KMS-11 (cell line): ENCODE measurements at regions not wholly inside any gene's neighbourhood (a gene's known extent, or its start where the extent isn't known, plus 50 kb on each side); places are given as distances from the start of the nearest gene placed in this dataset.

Source experiments
- H2AFZ ChIP-seq: fragments of 200-600 bp; sonication (generic); 2 replicates; pipeline ENCODE4 v1.6.1; 2016; ENCODE audit warnings: antibody characterized with exemption, mixed run types, low read depth
- H3K27ac ChIP-seq: fragments of 200-600 bp; sonication (generic); 2 replicates; pipeline ENCODE4 v1.6.1; 2016; ENCODE audit warnings: mild to moderate bottlenecking, mixed run types
- H3K27me3 ChIP-seq: fragments of 200-600 bp; sonication (generic); 2 replicates; pipeline ENCODE4 v1.6.1; 2017; ENCODE audit warnings: mild to moderate bottlenecking, low read depth, mixed run types, moderate library complexity; ENCODE audit not compliant: insufficient read depth
- H3K36me3 ChIP-seq: fragments of 200-600 bp; sonication (generic); 2 replicates; pipeline ENCODE4 v1.6.1; 2017; ENCODE audit warnings: mild to moderate bottlenecking, mixed run types; ENCODE audit not compliant: insufficient read depth
- H3K4me1 ChIP-seq: fragments of 200-600 bp; sonication (generic); 2 replicates; pipeline ENCODE4 v1.6.1; 2016; ENCODE audit warnings: mild to moderate bottlenecking, low read depth, mixed run types; ENCODE audit not compliant: poor library complexity, severe bottlenecking
- H3K4me2 ChIP-seq: fragments of 200-600 bp; sonication (generic); 2 replicates; pipeline ENCODE4 v1.7.0; 2016; ENCODE audit warnings: mild to moderate bottlenecking, mixed run types
- H3K4me3 ChIP-seq: fragments of 200-600 bp; sonication (generic); IDR thresholded peaks from 2 replicates; pipeline ENCODE4 v1.6.1; 2017; ENCODE audit warnings: low read depth, low read length, mixed read lengths; ENCODE audit not compliant: insufficient read depth
- H3K79me2 ChIP-seq: fragments of 200-600 bp; sonication (generic); 2 replicates; pipeline ENCODE4 v1.6.1; 2016; ENCODE audit warnings: low read depth, mixed run types; ENCODE audit not compliant: insufficient read depth
- H3K9ac ChIP-seq: fragments of 200-600 bp; sonication (generic); 2 replicates; pipeline ENCODE4 v1.6.1; 2016; ENCODE audit warnings: mild to moderate bottlenecking, mixed run types
- H4K20me1 ChIP-seq: fragments of 200-600 bp; sonication (generic); 2 replicates; pipeline ENCODE4 v1.6.1; 2016; ENCODE audit warnings: mild to moderate bottlenecking, mixed run types; ENCODE audit not compliant: insufficient read depth
- CTCF ChIP-seq: fragments of 200-600 bp; sonication (generic); conservative IDR thresholded peaks from 2 replicates; pipeline ENCODE4 v1.6.1; 2017; ENCODE audit warnings: low read depth, mild to moderate bottlenecking, antibody characterized with exemption, low read length, moderate library complexity, mixed read lengths

- no peak overlapping the region for H3K4me2 ChIP-seq
- H3K4me1 ChIP-seq: peaks cover 21% of the 10 kb centered on the region
- no peaks in the 10 kb centered on the region for H3K79me2 ChIP-seq
- no peak overlapping the region for H3K4me3 ChIP-seq
- H4K20me1 ChIP-seq: no peaks in the 10 kb centered on the region
- no peaks in the 10 kb centered on the region for H3K36me3 ChIP-seq
- H3K27ac ChIP-seq: no peak overlapping the region
- TF ChIP-seq CTCF: no peak
- H2AFZ ChIP-seq: no peak overlapping the region
- no peaks in the 10 kb centered on the region for H3K27me3 ChIP-seq
- no peak overlapping the region for H3K9ac ChIP-seq
Measured at GRCh38 chr10:4138146-4138721, 353.2 kb upstream of the KLF6 start.

GRCh38 chr10:4137299-4137698 lies 352.3 kb upstream of the KLF6 start:
- no peak overlapping the region for H2AFZ ChIP-seq
- TF ChIP-seq CTCF: no peak

DNA sequence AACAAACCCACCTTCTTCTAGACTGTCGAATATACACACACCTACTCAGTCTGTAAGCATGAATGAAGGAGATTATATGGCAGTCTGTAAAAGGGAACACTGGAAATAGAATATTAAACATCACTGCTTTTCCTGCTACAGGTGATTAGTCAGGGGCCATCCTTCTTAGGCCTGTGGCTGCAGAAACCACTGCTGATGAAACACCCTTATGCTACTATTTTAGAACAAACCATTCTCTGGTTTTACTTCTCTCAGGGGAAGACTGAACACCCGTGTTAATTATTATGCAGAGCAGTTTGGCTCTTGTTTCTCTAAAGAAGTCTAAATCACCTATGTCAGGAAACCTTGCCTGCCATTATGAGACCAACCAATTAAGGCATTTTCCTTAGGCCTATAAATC lies 351.1 kb upstream of the KLF6 start:
- Histone ChIP-seq H3K79me2 (no peaks in the 10 kb centered on the region), H3K27ac (peak overlapping the region; percentile 32; the same call in 1 of the 2 replicates), H3K4me2 (peak overlapping the region; percentile 45), H3K36me3 (no peaks in the 10 kb centered on the region), H3K9ac (no peak overlapping the region), H2AFZ (peak overlapping the region; percentile 5; the same call in 1 of the 2 replicates), H3K4me1 (peaks cover 37% of the 10 kb centered on the region), H3K27me3 (no peaks in the 10 kb centered on the region), H3K4me3 (no peak overlapping the region), H4K20me1 (no peaks in the 10 kb centered on the region)
- TF ChIP-seq CTCF: no peak

More at GRCh38 chr10:4137299-4137698, 352.3 kb upstream of the KLF6 start:
- Histone ChIP-seq H3K27ac (no peak overlapping the region), H3K4me3 (no peak overlapping the region), H3K4me1 (peaks cover 25% of the 10 kb centered on the region), H4K20me1 (no peaks in the 10 kb centered on the region), H3K36me3 (no peaks in the 10 kb centered on the region), H3K27me3 (no peaks in the 10 kb centered on the region), H3K79me2 (no peaks in the 10 kb centered on the region), H3K9ac (no peak overlapping the region), H3K4me2 (no peak overlapping the region)

- Histone ChIP-seq H3K27ac (no peak overlapping the region), H3K36me3 (no peaks in the 10 kb centered on the region), H4K20me1 (no peaks in the 10 kb centered on the region), H2AFZ (no peak overlapping the region), H3K4me1 (peaks cover 43% of the 10 kb centered on the region), H3K4me2 (peak overlapping the region; percentile 88), H3K79me2 (no peaks in the 10 kb centered on the region), H3K4me3 (no peak overlapping the region), H3K9ac (no peak overlapping the region), H3K27me3 (no peaks in the 10 kb centered on the region)
- TF ChIP-seq CTCF: no peak
Measured at GRCh38 chr10:4132216-4132556, 347.2 kb upstream of the KLF6 start.
